ENCODE measurements at regions not wholly inside any gene's neighbourhood (a gene's known extent, or its start where the extent isn't known, plus 50 kb on each side); places are given as distances from the start of the nearest gene placed in this dataset.
"Not testable (repeated sequence)": the region's sequence is repeated elsewhere in the genome, so short reads cannot be mapped to it uniquely, and the experiment has no call there.

- intact Hi-C loops (cut with DNase I), result loop anchor here (2.0 to 10.0 kb wide), 2 partner anchors 160 to 408 kb away; no protein-coding TSS in a partner anchor
- TF ChIP-seq POLR2AphosphoS5 (IDR thresholded peaks at IDR 0.05) (peak; percentile 25), CTCF (IDR thresholded peaks at IDR 0.05) (peak; percentile 74 to 95 (median 92)), POLR2A (IDR thresholded peaks at IDR 0.05) (no peak)
- no peak overlapping the region for H3K4me3 ChIP-seq
- no peaks in the 10 kb centered on the region for H3K36me3 ChIP-seq
- DNase-seq (ENCODE audit: low spot score), result peak; percentile 88
- H3K27ac ChIP-seq, result no peak overlapping the region
- H3K27me3 ChIP-seq (replicated peaks; ENCODE audit: insufficient read depth), result no peaks in the 10 kb centered on the region
- peaks cover 2% of the 10 kb centered on the region for H3K4me1 ChIP-seq (replicated peaks)
- 17% methylated on average over 11 of the region's 11 CpGs for WGBS
- H3K9me3 ChIP-seq, result no peaks in the 10 kb centered on the region
Measured at GRCh38 chr17:77086433-77087010, 54.2 kb upstream of the SEC14L1 start.

- intact Hi-C loops (cut with DNase I), result loop anchor here (2.0 to 10.0 kb wide), 2 partner anchors 159 to 407 kb away; no protein-coding TSS in a partner anchor
- Histone ChIP-seq H3K4me3 (peak overlapping the region; percentile 73 to 83), H3K4me1 (replicated peaks) (peaks cover 2% of the 10 kb centered on the region), H3K27me3 (replicated peaks; ENCODE audit: insufficient read depth) (no peaks in the 10 kb centered on the region), H3K27ac (peak overlapping the region; percentile 70 to 74), H3K36me3 (no peaks in the 10 kb centered on the region), H3K9me3 (no peaks in the 10 kb centered on the region)
- WGBS, result 72% methylated on average over 16 of the region's 16 CpGs
- no peak for TF ChIP-seq POLR2AphosphoS5 (IDR thresholded peaks at IDR 0.05)
- no peak for TF ChIP-seq CTCF (IDR thresholded peaks at IDR 0.05)
- no peak for TF ChIP-seq POLR2A (IDR thresholded peaks at IDR 0.05)
- DNase-seq (ENCODE audit: low spot score), result no peak
Measured at GRCh38 chr17:77087650-77088454, 52.9 kb upstream of the SEC14L1 start.

GRCh38 chr17:77088455-77089123 is 52.2 kb upstream of the SEC14L1 start:
- DNase-seq (ENCODE audit: low spot score), result peak; percentile 85
- Histone ChIP-seq H3K27ac (peak overlapping the region; percentile 70 to 74), H3K27me3 (replicated peaks; ENCODE audit: insufficient read depth) (no peaks in the 10 kb centered on the region), H3K4me1 (replicated peaks) (peaks cover 2% of the 10 kb centered on the region), H3K9me3 (no peaks in the 10 kb centered on the region), H3K36me3 (no peaks in the 10 kb centered on the region), H3K4me3 (peak overlapping the region; percentile 73 to 83)
- WGBS, result under 1% methylated on average over 40 of the region's 40 CpGs
- TF ChIP-seq POLR2AphosphoS5 (IDR thresholded peaks at IDR 0.05) (peak; percentile 99), CTCF (IDR thresholded peaks at IDR 0.05) (peak in 3 of 4 experiments; percentile 58 to 77 (median 67)), POLR2A (IDR thresholded peaks at IDR 0.05) (peak; percentile 27)
- intact Hi-C loops (cut with DNase I), result loop anchor here (10.0 kb wide), 1 partner anchor 406 kb away; no protein-coding TSS in a partner anchor

- Histone ChIP-seq H3K27ac (peak overlapping the region; percentile 70 to 74), H3K9me3 (no peaks in the 10 kb centered on the region), H3K36me3 (no peaks in the 10 kb centered on the region), H3K27me3 (replicated peaks; ENCODE audit: insufficient read depth) (no peaks in the 10 kb centered on the region), H3K4me1 (replicated peaks) (peaks cover 2% of the 10 kb centered on the region), H3K4me3 (peak overlapping the region; percentile 73 to 83)
- no peak for DNase-seq (ENCODE audit: low spot score)
- WGBS, result 2% methylated on average over 6 of the region's 6 CpGs
- intact Hi-C loops (cut with DNase I), result loop anchor here (10.0 kb wide), 1 partner anchor 406 kb away; no protein-coding TSS in a partner anchor
- TF ChIP-seq POLR2A (IDR thresholded peaks at IDR 0.05), result no peak
Measured at GRCh38 chr17:77089124-77089490, 51.7 kb upstream of the SEC14L1 start.

- not testable (repeated sequence) for DNase-seq (ENCODE audit: low spot score); H3K27ac ChIP-seq; H3K36me3 ChIP-seq; H3K9me3 ChIP-seq; H3K4me1 ChIP-seq (replicated peaks); H3K27me3 ChIP-seq (replicated peaks; ENCODE audit: insufficient read depth); H3K4me3 ChIP-seq
- 87% methylated on average over 10 of the region's 10 CpGs for WGBS
- intact Hi-C loops (cut with DNase I), result loop anchor here (5.0 to 10.0 kb wide), 2 partner anchors 117 to 405 kb away; no protein-coding TSS in a partner anchor
Measured at GRCh38 chr17:77089949-77090348, 50.8 kb upstream of the SEC14L1 start.
